Thymus (tissue), 11 donors: ENCODE measurements at regions not wholly inside any gene's neighbourhood (a gene's known extent, or its start where the extent isn't known, plus 50 kb on each side); places are given as distances from the start of the nearest gene placed in this dataset.

Source experiments
- DNase-seq, 9 donors: peaks; one replicate each; pipeline ENCODE4 v3.0.0-alpha.2; 2013; ENCODE audit warnings: low spot score in 9 of 9, low read depth in 6 of 9, missing footprints in 1 of 9
- H3K27ac ChIP-seq, 2 donors: one replicate each; pipeline ENCODE4 v1.5.1; 2013; ENCODE audit warnings: control low read depth in 1 of 2, low read depth in 1 of 2, low read length in 1 of 2, mild to moderate bottlenecking in 1 of 2, moderate library complexity in 1 of 2
- H3K27me3 ChIP-seq, 2 donors: one replicate each; pipeline ENCODE4 v1.5.1; 2013; ENCODE audit warnings: low read length in 1 of 2; ENCODE audit not compliant: control insufficient read depth in 2 of 2, insufficient read depth in 1 of 2
- H3K36me3 ChIP-seq, 2 donors: one replicate each; pipeline ENCODE4 v1.5.1; 2013; ENCODE audit warnings: low read length in 1 of 2, mild to moderate bottlenecking in 1 of 2, moderate library complexity in 1 of 2; ENCODE audit not compliant: control insufficient read depth in 2 of 2, insufficient read depth in 2 of 2
- H3K4me1 ChIP-seq, 2 donors: one replicate each; pipeline ENCODE4 v1.5.1; 2013; ENCODE audit warnings: low read length in 2 of 2; ENCODE audit not compliant: control insufficient read depth in 2 of 2, insufficient read depth in 2 of 2
- H3K4me3 ChIP-seq, 2 donors: one replicate each; pipeline ENCODE4 v1.5.1; 2013; ENCODE audit warnings: low read length in 2 of 2, control low read depth in 1 of 2, mild to moderate bottlenecking in 1 of 2
- H3K9me3 ChIP-seq, 2 donors: one replicate each; pipeline ENCODE4 v1.5.1; 2013; ENCODE audit warnings: low read length in 1 of 2, mild to moderate bottlenecking in 1 of 2; ENCODE audit not compliant: control insufficient read depth in 2 of 2, insufficient read depth in 1 of 2
- WGBS: extraction: QIAGEN DNeasy Blood & Tissue Kit; methylation state at CpG from one replicate; pipeline ENCODE4 v1.1.7; 2013; 5-methylcytosine and 5-hydroxymethylcytosine counted together
- donor health status: healthy.

DNA sequence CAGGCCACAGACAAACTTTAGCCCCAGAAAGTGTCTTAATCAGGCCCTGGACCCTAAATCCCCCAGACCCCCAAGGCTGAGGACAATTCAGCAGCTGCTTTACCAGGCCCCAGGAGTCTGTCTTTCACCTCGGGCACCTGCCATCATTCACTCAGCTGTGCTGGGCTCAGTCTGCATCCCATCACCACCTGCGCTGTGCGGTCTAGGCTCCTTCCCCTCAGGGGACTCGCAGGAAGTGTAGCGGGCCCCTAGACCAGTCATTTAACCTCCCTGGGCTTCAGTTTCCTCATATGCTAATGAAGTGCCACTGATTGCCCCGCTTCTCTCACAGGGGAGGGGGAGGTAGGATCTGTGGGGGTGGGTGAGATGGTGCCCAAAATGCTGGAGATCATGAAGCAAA lies 76.4 kb upstream of the ZMIZ1 start:
- no peak overlapping the region for H3K4me3 ChIP-seq

GRCh38 chr10:78993261-78993945 lies 75.4 kb upstream of the ZMIZ1 start:
- Histone ChIP-seq H3K27ac (peak overlapping the region in 1 of 2 donors; percentile 92), H3K4me1 (peaks cover 5 to 52% of the 10 kb centered on the region in 2 donors), H3K4me3 (no peak overlapping the region), H3K36me3 (no peaks in the 10 kb centered on the region), H3K9me3 (peaks cover 0 to 11% of the 10 kb centered on the region in 2 donors), H3K27me3 (no peaks in the 10 kb centered on the region)
- peak in 2 of 9 donors; percentile 28 to 60 for DNase-seq
- WGBS, result 93% methylated on average over 10 of the region's 10 CpGs

More for the DNA sequence above, 76.4 kb upstream of the ZMIZ1 start:
- Histone ChIP-seq H3K27ac (peak overlapping the region in 1 of 2 donors; percentile 92), H3K4me1 (peaks cover 5 to 44% of the 10 kb centered on the region in 2 donors), H3K36me3 (no peaks in the 10 kb centered on the region), H3K27me3 (no peaks in the 10 kb centered on the region), H3K9me3 (peaks cover 0 to 11% of the 10 kb centered on the region in 2 donors)
- 55% methylated on average over 6 of the region's 6 CpGs for WGBS
- DNase-seq, result peak in 7 of 9 donors; percentile 60 to 89 (median 77)

- Histone ChIP-seq H3K4me1 (peaks cover 5 to 56% of the 10 kb centered on the region in 2 donors), H3K9me3 (peaks cover 0 to 7% of the 10 kb centered on the region in 2 donors), H3K27me3 (peaks cover 0 to 3% of the 10 kb centered on the region in 2 donors), H3K4me3 (no peak overlapping the region), H3K36me3 (no peaks in the 10 kb centered on the region), H3K27ac (no peak overlapping the region)
- no peak for DNase-seq
- WGBS, result 92% methylated on average over 14 of the region's 14 CpGs
Measured at GRCh38 chr10:78995987-78996791, 72.6 kb upstream of the ZMIZ1 start.

DNA sequence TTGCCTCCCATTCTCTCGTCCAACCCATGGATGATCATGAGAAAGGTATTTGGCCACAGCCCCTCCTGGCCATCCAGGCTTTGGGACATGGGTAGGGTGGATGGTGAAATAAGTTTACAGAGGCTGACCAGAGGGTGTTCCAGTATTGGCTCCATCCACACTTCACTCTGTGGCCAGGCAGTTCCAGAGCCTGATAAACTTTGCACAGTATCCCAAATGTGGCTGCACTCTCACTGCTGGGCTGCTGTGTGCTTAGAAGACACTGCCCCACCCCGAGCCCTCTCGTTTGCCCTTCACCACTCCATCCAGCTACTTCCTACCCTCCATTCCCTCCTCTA lies 72.0 kb upstream of the ZMIZ1 start:
- H3K9me3 ChIP-seq, result peaks cover 0 to 7% of the 10 kb centered on the region in 2 donors
- H3K4me3 ChIP-seq, result no peak overlapping the region
- no peak overlapping the region for H3K27ac ChIP-seq
- H3K27me3 ChIP-seq, result peaks cover 0 to 3% of the 10 kb centered on the region in 2 donors
- WGBS, result 97% methylated on average over 3 of the region's 3 CpGs
- peaks cover 5 to 55% of the 10 kb centered on the region in 2 donors for H3K4me1 ChIP-seq
- H3K36me3 ChIP-seq, result no peaks in the 10 kb centered on the region
- no peak for DNase-seq

GRCh38 chr10:78997635-78998618 lies 70.8 kb upstream of the ZMIZ1 start:
- H3K27ac ChIP-seq, result peak overlapping the region in 1 of 2 donors; percentile 28
- H3K27me3 ChIP-seq, result peaks cover 0 to 3% of the 10 kb centered on the region in 2 donors
- H3K36me3 ChIP-seq, result no peaks in the 10 kb centered on the region
- H3K4me1 ChIP-seq, result peaks cover 0 to 43% of the 10 kb centered on the region in 2 donors
- H3K9me3 ChIP-seq, result peaks cover 0 to 3% of the 10 kb centered on the region in 2 donors
- DNase-seq, result peak in 1 of 9 donors; percentile 36
- H3K4me3 ChIP-seq, result no peak overlapping the region
- WGBS, result 75% methylated on average over 10 of the region's 10 CpGs

GRCh38 chr10:79001082-79001885 lies 67.5 kb upstream of the ZMIZ1 start:
- no peaks in the 10 kb centered on the region for H3K36me3 ChIP-seq
- WGBS, result 57% methylated on average over 10 of the region's 10 CpGs
- peaks cover 0 to 5% of the 10 kb centered on the region in 2 donors for H3K27me3 ChIP-seq
- H3K9me3 ChIP-seq, result no peaks in the 10 kb centered on the region
- no peak for DNase-seq
- H3K27ac ChIP-seq, result no peak overlapping the region
- H3K4me3 ChIP-seq, result no peak overlapping the region
- peaks cover 0 to 21% of the 10 kb centered on the region in 2 donors for H3K4me1 ChIP-seq

- Histone ChIP-seq H3K36me3 (no peaks in the 10 kb centered on the region), H3K27ac (no peak overlapping the region), H3K9me3 (no peaks in the 10 kb centered on the region), H3K27me3 (peaks cover 0 to 5% of the 10 kb centered on the region in 2 donors), H3K4me3 (no peak overlapping the region), H3K4me1 (peaks cover under 1 to 28% of the 10 kb centered on the region in 2 donors)
- WGBS, result 97% methylated on average over 3 of the region's 3 CpGs
- DNase-seq, result no peak
Measured at GRCh38 chr10:79002336-79002735, 66.4 kb upstream of the ZMIZ1 start.
